HG03159 (cell line): ENCODE measurements at regions not wholly inside any gene's neighbourhood (a gene's known extent, or its start where the extent isn't known, plus 50 kb on each side); places are given as distances from the start of the nearest gene placed in this dataset.

Source experiments
- ATAC-seq: cut with Tn5 transposase; IDR thresholded peaks from one replicate; pipeline ENCODE4 v1.9.1; 2021; ENCODE audit warnings: mild to moderate bottlenecking, moderate library complexity; ENCODE audit not compliant: unreplicated experiment

- ATAC-seq, result no peak
Measured at GRCh38 chr20:60124776-60125381, 166.7 kb downstream of the CDH26 start.

DNA sequence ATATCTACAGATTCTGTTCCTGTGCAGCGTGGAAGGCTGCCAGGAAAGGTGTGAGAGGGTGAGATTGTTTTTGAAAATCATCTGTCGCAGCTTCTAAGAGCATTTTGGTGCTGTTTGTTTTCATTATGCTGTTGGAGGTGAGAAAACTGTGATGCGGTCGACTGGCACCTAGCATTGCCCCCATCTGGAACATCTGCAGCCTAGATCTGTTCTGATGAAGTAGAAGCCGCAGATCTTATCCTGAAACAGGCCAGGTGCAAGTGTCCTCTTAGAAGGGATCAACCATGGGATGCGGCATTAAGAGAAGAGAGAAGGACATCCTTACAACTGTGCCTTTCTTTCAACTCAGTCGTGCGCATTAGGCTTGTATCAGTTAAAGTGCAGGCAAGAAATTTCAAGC, 167.3 kb downstream of the CDH26 start:
- no peak for ATAC-seq

GRCh38 chr20:60126975-60127374, 168.8 kb downstream of the CDH26 start:
- no peak for ATAC-seq

- no peak for ATAC-seq
Measured at GRCh38 chr20:60131375-60131774, 173.2 kb downstream of the CDH26 start.

DNA sequence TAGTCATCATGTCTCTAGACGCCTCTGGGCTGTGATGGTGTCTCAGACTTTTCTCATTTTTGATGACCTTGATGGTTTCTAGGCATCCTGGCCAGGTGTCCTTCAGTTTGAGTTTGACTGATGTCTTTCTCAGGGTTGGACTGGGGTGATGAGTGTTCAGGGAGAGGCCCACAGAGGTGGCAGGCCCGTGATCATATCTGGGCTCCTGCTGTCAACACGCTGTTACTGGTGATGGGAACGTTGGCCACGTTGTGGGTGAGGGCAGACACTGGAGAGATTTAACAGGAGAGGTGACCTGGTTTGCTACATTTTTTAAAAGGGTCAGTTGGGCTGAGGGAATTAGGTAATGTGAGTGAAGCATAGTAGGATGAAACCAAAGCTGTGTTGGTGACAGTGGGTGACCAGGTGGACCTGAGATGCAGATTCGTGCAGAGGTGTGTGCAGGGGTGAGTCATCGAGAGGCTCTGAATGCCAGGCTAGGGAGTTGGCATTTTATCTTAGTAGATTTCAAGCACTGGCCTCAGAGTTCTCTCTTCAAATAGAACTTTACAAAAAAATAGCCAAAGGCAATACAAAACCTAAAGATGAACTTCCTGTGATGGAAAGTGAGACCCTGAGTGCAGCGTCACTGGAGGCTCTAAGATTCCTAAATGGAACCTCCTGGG, 174.1 kb downstream of the CDH26 start:
- ATAC-seq, result no peak

GRCh38 chr20:60132827-60133670, 174.8 kb downstream of the CDH26 start:
- no peak for ATAC-seq

DNA sequence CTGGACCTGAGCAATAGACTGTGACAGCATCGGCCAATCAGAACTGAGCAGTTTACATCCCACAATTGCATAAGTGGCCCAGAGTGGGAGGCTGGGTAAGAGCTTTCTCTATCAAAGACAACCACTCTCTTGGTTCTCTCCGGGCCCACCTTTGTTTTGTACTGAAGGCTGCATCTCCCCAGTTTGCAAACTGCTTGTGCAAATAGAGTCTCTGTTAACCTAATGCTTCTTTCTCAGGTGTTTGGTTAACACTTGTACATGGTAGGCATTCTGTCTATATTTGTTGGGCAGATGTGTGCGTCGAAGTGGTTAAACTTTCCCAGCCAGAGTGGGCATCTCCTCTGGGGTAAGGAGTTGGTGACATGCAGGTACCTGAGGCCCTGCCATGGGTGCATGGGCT, 177.1 kb downstream of the CDH26 start:
- no peak for ATAC-seq

DNA sequence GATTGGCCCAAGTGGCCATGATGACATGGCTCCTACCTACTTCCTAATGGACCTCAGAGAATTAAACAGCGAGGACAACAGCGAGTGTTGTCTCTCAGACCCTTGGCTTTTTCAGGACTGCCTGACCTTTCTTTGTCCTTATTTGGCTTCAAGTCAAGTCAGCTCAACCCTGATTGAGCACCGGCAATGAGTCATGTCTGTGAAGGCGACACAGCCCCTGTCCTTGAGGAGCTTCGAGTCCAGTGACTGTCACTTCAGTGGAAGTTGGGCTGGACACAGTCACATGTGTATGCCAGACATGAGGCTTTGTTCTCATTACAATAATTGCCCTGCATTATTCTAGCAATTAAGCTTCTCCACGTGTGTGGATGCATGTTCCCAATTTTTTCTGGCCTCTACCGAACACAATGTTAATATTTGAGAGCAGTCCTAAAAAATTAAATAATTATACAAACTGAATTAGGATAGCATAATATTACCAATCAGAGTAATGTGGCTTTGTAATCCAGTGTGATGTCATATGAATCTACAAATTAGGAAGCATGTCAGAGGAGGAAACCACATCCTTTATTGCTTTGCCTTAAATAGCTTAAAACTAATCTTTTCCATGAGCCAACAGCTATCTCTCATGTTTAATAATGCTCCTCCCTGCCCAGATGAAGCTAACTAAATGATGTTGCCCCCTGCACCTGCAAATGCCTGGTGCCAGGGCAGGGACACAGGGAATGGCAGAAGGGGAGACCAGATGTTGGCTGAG, 178.6 kb downstream of the CDH26 start:
- no peak for ATAC-seq

- ATAC-seq, result no peak
Measured at GRCh38 chr20:60137657-60138245, 179.5 kb downstream of the CDH26 start.

DNA sequence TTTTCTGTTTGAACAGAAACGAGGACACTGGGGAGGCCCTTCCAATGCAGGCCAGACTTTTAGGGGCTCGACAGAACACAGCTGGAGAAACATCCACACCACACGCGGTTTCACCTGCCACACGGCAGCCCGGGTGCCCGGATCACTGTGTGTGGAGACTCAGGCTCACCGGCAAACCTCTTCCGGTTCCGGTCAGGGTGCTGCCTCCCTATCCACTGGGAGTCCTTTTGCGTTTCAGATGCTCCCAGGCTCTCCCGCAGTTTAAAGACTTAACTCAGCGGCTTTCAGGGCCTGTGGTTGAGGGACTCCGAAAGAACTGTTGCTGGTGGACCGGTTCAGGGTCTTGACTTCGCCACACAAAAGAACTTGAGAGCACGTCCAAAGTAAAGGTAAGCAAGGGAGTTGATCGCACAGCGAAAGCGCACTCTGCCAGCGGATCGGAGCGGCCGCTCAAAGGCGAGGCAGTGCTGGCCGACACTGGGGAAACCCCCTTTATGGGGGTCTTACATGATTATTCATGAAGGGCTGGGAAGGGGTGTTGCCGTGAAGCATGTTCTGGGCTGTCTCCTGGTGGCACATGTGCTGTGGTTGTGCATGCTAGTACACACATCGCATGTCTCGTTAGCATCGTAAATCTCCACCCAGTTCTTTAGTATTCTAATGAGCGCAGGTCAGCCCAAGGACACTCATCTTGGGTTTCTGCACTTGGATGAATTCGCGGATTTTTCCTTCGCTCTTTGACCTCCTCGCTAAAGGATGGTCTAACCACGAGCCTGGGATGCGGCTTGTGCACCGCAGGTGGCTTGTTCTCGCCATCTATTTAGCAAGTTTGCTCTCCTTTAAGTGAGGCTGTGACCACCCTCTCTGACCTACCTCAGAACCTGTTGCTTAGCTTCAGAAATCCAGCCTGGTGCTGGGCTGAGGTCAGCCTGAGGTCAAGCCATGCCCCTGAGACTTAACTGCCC, 180.3 kb downstream of the CDH26 start:
- ATAC-seq, result no peak

GRCh38 chr20:60139663-60140446, 181.6 kb downstream of the CDH26 start:
- ATAC-seq, result no peak

DNA sequence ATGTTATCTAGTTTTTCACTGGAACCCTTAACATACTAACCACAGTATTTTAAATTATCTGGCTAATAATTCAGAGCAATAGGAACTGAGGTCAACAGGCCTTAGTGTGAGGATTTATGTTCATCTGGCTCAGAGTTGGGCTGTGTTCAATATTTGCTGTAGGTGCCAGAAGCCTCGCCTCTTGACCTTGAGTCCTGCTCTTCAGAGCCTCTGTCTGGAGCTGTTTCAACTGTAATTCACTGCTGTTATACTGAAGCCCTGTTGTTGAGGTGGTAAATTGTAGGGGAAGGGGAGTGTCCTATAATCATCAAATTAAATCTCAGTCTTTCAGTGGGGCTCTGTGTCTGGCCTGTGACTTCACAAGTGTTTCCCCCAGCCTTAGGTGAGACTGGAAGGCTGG, 184.4 kb downstream of the CDH26 start:
- ATAC-seq, result no peak

DNA sequence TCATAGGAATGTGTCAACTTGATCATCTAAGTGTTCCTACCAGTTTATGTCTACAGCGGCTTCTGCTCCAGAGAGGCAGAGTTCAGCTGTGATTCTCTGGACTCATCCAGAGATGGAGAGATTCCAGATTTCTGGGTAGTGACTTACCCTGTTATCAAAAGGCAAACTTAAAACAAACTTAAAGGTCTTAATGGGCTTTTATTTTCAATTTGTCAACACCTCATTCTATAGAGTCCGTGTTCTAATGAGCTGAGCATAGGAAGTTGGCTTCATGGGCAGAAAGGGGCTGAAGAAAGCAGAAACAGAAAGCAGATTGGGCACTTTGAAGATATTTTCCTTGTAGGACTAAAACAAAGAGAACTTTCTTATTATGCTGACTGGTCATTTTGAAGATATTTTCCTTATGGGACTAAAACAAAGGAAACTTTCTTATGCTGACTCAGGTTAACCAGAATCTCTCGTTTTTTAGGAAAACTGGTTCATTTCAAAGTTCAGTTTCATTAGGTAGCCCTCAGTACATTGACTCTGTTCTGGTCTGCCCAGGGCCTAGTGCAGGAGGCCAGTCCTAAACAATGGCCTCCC, 185.1 kb downstream of the CDH26 start:
- no peak for ATAC-seq

- ATAC-seq, result no peak
Measured at GRCh38 chr20:60144404-60144803, 186.2 kb downstream of the CDH26 start.

- no peak for ATAC-seq
Measured at GRCh38 chr20:60144974-60145527, 186.8 kb downstream of the CDH26 start.

GRCh38 chr20:60147004-60147403, 188.8 kb downstream of the CDH26 start:
- no peak for ATAC-seq

GRCh38 chr20:60148885-60149284, 190.7 kb downstream of the CDH26 start:
- no peak for ATAC-seq

DNA sequence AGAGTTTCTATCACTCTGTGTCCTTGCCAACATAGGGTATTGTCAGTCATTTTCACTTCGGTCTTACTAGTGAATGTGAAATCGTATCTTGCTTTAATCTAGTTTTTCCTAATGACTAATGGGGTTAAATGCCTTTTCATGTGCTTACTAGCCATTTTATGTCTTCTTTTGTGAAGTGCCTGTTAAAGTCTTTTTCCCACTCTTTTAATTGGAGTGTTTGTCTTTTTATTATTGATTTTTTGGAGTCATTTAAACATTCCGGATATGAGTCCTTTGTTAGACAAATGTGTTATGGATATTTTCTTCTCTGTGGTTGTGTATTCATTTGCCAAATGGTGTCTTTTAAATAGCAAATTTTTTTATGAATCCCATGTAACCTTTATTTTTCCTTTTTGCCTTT, 194.6 kb downstream of the CDH26 start:
- ATAC-seq, result no peak
